ENCODE measurements at regions not wholly inside any gene's neighbourhood (a gene's known extent, or its start where the extent isn't known, plus 50 kb on each side); places are given as distances from the start of the nearest gene placed in this dataset.

DNA sequence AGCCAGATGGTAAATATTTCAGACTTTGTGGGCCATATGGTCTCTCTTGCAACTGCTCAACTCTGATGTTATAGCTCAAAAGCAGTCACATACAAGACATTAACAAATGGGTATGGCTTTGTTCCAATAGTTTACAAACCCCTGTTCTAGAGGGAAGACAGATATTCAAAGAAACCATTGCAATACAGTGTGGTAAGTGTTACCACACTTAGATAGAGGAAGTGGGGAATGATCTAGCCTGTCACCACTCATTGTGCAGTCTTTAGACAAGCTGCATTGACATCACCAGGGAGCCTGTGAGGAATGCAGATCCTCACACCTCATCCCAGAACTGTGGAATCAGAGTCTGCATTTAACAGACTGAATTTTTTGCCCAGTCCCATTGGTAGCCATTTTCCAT lies 80.0 kb upstream of the RGS6 start:
- Histone ChIP-seq H3K9me1 (ENCODE audit: control insufficient read depth, insufficient read depth, low read length) (no peaks in the 10 kb centered on the region), H3K27ac (ENCODE audit: extremely low read depth, low read depth, low read length) (no peak overlapping the region), H3K9me3 (replicated peaks; ENCODE audit: control insufficient read depth, insufficient read depth, low read depth, low read length) (no peaks in the 10 kb centered on the region), H4K20me1 (replicated peaks; ENCODE audit: control insufficient read depth, insufficient read depth, low read length) (no peaks in the 10 kb centered on the region), H3K4me1 (replicated peaks in 1 of 2; ENCODE audit: control insufficient read depth in 2 of 2, insufficient read depth in 2 of 2, low read length in 2 of 2) (no peaks in the 10 kb centered on the region; a peak in 1 of 5 replicates), H2AFZ (ENCODE audit: low read depth, low read length) (no peak overlapping the region), H3K27me3 (ENCODE audit: control insufficient read depth in 2 of 2, insufficient read depth in 2 of 2, low read length in 2 of 2) (no peaks in the 10 kb centered on the region), H3K4me3 (no peak overlapping the region), H3K79me2 (ENCODE audit: control insufficient read depth, insufficient read depth, low read length) (no peaks in the 10 kb centered on the region), H3K9ac (ENCODE audit: insufficient read depth in 1 of 2, low read depth in 2 of 2, low read length in 2 of 2) (no peak overlapping the region), H3K36me3 (ENCODE audit: control insufficient read depth, insufficient read depth, low read length) (no peaks in the 10 kb centered on the region), H3K4me2 (ENCODE audit: insufficient read depth, low read length) (no peak overlapping the region)
- no peak for TF ChIP-seq ZNF696 (CRISPR knock-in tag; conservative IDR thresholded peaks at IDR 0.05)
- no peak for ATAC-seq
- CTCF ChIA-PET (ENCODE audit: low intra/inter-chr PET ratio), result no interaction called here
- intact Hi-C loops (cut with micrococcal nuclease), result loop anchor here (5.0 kb wide), 1 partner anchor 715 kb away; no protein-coding TSS in a partner anchor
- in situ Hi-C loops (cut with MboI), result loop anchor here (10.0 kb wide), 1 partner anchor 127 kb away; no protein-coding TSS in a partner anchor
- POLR2A ChIA-PET, result no interaction called here
- FAIRE-seq, result no peak
- no peak for DNase-seq (ENCODE audit: extremely low read depth in 1 of 4, low spot score in 3 of 4)
- no TSS peak for BruUV-seq (replicated peaks)

DNA sequence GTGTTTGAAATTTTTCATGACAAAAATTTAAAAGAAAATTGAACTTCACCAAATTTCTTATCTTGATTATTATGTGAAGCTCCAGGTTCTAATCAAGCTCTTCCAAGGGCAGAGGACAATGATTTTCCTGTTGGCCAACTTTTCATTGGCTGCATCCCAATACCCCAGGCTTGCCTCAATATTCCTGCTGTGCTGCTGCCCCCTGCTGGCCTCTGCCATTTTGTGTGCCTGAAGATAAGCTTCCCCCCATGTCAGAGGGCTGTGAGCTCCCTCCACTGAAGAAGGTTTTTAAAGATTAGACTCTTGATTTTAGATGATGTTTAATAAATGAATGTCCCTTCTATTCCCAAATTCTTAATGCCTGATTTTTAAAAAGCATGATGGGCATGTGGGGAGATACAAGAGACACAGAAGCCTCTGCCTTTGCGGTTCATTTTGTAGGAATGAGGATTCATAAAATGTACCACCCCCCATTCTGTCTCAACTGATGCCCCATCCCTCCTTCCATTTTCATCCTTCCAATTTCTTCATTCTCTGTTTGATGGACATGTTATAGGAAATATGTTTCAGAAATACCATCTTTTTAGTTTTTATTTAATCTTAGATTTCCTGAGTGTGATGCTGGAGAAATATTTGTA lies 76.7 kb upstream of the RGS6 start:
- no peaks in the 10 kb centered on the region for H3K36me3 ChIP-seq (ENCODE audit: control insufficient read depth, insufficient read depth, low read length)
- in situ Hi-C loops (cut with MboI), result loop anchor here (10.0 kb wide), 1 partner anchor 131 kb away; no protein-coding TSS in a partner anchor
- no peaks in the 10 kb centered on the region for H4K20me1 ChIP-seq (replicated peaks; ENCODE audit: control insufficient read depth, insufficient read depth, low read length)
- no TSS peak for BruUV-seq (replicated peaks)
- no peak overlapping the region for H3K4me2 ChIP-seq (ENCODE audit: insufficient read depth, low read length)
- ATAC-seq, result peak; percentile 88
- no peaks in the 10 kb centered on the region for H3K79me2 ChIP-seq (ENCODE audit: control insufficient read depth, insufficient read depth, low read length)
- H2AFZ ChIP-seq (ENCODE audit: low read depth, low read length), result no peak overlapping the region
- CTCF ChIA-PET (ENCODE audit: low intra/inter-chr PET ratio), result no interaction called here
- peak; percentile 44 to 69 (median 52) for DNase-seq (ENCODE audit: extremely low read depth in 1 of 4, low spot score in 3 of 4)
- intact Hi-C loops (cut with micrococcal nuclease), result loop anchor here (5.0 kb wide), 2 partner anchors 103 to 133 kb away; no protein-coding TSS in a partner anchor
- H3K27me3 ChIP-seq (ENCODE audit: control insufficient read depth in 2 of 2, insufficient read depth in 2 of 2, low read length in 2 of 2), result no peaks in the 10 kb centered on the region
- no peak overlapping the region for H3K9ac ChIP-seq (ENCODE audit: insufficient read depth in 1 of 2, low read depth in 2 of 2, low read length in 2 of 2)
- peak; percentile 67 for FAIRE-seq
- H3K9me3 ChIP-seq (replicated peaks; ENCODE audit: control insufficient read depth, insufficient read depth, low read depth, low read length), result no peaks in the 10 kb centered on the region
- POLR2A ChIA-PET, result no interaction called here
- H3K9me1 ChIP-seq (ENCODE audit: control insufficient read depth, insufficient read depth, low read length), result no peaks in the 10 kb centered on the region
- WGBS (ENCODE audit: insufficient coverage, low coverage, missing lambda C conversion rate), result 43% methylated on average over 1 of the region's 1 CpG
- H3K4me1 ChIP-seq (replicated peaks in 1 of 2; ENCODE audit: control insufficient read depth in 2 of 2, insufficient read depth in 2 of 2, low read length in 2 of 2), result no peaks in the 10 kb centered on the region; a peak in 1 of 5 replicates
- no peak overlapping the region for H3K4me3 ChIP-seq
- H3K27ac ChIP-seq (ENCODE audit: extremely low read depth, low read depth, low read length), result no peak overlapping the region
- TF ChIP-seq HNRNPUL1 (IDR thresholded peaks at IDR 0.05; ENCODE audit: low read length) (no peak), RAD21 (CRISPR knock-in tag; conservative IDR thresholded peaks at IDR 0.05 in 1 of 2, IDR thresholded peaks at IDR 0.05 in 1 of 2) (peak; percentile 36 to 65; a peak in 3 of 4 replicates), SMC3 (conservative IDR thresholded peaks at IDR 0.05; ENCODE audit: insufficient read depth, low read depth, low read length) (peak; percentile 60; the same call in 1 of the 2 replicates)
- TF ChIP-seq, protein P1, sequence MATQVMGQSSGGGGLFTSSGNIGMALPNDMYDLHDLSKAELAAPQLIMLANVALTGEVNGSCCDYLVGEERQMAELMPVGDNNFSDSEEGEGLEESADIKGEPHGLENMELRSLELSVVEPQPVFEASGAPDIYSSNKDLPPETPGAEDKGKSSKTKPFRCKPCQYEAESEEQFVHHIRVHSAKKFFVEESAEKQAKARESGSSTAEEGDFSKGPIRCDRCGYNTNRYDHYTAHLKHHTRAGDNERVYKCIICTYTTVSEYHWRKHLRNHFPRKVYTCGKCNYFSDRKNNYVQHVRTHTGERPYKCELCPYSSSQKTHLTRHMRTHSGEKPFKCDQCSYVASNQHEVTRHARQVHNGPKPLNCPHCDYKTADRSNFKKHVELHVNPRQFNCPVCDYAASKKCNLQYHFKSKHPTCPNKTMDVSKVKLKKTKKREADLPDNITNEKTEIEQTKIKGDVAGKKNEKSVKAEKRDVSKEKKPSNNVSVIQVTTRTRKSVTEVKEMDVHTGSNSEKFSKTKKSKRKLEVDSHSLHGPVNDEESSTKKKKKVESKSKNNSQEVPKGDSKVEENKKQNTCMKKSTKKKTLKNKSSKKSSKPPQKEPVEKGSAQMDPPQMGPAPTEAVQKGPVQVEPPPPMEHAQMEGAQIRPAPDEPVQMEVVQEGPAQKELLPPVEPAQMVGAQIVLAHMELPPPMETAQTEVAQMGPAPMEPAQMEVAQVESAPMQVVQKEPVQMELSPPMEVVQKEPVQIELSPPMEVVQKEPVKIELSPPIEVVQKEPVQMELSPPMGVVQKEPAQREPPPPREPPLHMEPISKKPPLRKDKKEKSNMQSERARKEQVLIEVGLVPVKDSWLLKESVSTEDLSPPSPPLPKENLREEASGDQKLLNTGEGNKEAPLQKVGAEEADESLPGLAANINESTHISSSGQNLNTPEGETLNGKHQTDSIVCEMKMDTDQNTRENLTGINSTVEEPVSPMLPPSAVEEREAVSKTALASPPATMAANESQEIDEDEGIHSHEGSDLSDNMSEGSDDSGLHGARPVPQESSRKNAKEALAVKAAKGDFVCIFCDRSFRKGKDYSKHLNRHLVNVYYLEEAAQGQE (IDR thresholded peaks at IDR 0.05; ENCODE audit: borderline replicate concordance), result peak; percentile 36; the same call in 1 of the 2 replicates
- TF ChIP-seq, protein P1 (CRISPR knock-in tag; IDR thresholded peaks at IDR 0.05; ENCODE audit: low read depth), result no peak

All from K562 (cell line).